GM03348 (cell line): ENCODE measurements at regions not wholly inside any gene's neighbourhood (a gene's known extent, or its start where the extent isn't known, plus 50 kb on each side); places are given as distances from the start of the nearest gene placed in this dataset.

Source experiments
- DNase-seq: peaks from one replicate; pipeline ENCODE4 v3.0.0; 2012; ENCODE audit warnings: low spot score

- no peak for DNase-seq
These were observed 50.3 kb downstream of the PTGR3 start for GRCh38 chr18:75158465-75159237.

DNA sequence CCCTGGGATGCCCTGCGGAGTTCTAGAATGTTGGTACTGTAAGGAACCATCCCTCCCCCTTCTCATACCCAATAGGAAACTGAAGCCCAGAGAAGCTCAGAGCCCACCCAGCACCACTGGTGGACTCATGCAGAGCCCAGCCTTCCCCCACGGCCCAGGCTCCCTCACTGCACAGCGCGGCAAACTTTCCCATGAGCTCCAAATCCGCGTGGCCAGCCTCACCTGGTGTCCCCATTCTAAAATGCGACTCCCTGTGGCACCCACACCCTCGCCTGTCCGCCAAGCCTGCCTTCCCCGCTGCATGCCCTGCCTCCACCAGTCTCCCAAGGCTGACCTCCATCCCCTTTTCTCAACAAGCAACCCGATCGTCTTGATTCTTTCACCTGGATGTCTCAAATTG is 51.1 kb downstream of the PTGR3 start:
- no peak for DNase-seq

DNA sequence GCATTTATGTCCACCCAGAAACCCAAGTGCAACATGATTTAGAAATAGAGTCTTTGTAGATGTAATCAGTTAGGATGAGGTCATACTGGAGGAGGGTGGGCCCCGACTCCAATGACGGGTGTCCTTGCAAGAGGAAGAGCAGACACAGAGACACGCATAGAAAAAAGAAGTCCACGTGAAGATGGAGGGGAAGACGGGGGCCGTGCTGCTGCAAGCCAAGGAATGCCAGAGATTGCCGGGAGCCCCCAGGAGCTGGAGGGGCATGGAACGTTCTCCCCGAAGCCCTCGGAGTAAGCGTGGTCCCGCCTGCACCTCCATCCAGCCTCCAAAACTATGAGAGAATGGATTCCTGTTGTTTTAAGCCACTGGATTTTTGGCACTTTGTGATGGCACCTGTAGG is 51.6 kb downstream of the PTGR3 start:
- DNase-seq: no peak

DNA sequence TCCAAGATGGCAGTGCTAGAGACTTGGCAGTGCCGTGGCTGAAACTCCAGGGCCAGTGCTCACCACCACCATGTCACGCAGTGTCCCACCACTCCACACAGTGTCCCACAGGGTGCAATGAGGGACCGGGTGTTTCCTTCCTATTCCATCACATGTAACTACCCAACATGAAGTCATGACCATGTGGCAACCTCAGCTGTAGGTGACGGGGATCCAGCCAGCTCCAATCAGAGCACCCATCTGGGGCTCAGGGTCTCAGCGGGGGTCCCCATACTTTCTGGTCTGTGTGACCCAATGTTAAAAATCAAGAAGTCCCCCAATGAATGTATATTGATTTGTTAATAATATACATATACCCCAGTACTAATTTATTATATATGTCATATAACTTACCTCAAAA is 52.1 kb downstream of the PTGR3 start:
- no peak for DNase-seq

- no peak for DNase-seq
These were observed 52.7 kb downstream of the PTGR3 start for GRCh38 chr18:75156139-75156750.

DNA sequence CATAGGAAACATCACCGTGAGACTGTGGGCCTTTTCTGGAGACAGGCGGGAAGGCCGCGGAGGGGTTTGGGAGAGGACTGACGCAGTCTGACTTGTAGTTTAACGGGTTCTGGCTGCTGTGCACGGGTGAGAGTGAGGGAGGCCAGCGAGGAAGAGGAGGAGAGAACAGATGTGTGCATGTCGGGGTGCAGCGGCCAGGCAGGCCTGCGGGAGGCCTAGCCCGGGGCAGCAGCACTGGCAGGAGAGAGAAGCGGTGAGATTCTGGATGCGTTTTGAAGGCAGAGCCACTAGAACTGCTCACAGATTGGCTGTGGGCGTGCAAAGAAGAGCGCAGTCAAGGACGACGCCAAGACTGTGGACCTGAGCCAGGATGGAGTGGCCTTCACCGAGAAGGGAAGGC is 53.9 kb downstream of the PTGR3 start:
- no peak for DNase-seq

DNA sequence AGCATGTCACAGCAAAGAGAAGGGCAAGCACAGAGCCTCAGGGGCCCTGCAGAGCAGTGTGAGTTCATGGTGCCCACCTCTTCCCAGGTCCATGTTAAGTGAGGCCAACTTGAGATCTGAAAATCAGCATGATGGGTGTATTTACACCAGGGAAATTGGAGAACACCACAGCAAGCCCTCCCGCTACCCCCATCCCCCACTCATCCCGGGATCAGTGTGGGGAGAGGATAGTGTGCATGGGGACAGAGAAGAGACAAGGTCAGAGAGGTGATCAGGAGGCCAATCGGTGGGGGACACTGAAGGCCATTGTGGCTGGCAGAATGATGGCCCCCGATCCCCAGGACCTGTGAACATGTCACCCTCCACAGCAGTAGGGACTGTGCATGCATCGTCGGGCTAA is 54.7 kb downstream of the PTGR3 start:
- no peak for DNase-seq

DNA sequence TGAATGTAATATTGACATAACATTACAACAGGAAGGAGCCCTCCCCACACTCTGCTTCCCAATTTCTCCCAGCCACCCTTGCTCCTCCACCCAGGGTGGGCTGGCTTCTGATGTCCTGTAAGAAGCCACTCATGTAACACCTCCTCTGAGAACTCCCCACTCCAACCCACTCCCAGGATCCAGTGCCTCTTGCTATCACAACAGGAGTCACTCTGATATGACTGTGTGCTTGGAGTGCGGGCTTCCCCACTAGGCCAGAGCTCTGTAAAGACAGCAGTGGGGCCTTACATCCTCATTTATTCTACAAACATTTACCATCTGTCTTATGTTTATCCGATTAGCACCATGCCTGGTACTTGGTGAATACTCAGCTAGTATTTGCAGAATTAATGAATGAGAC is 65.1 kb downstream of the PTGR3 start:
- no peak for DNase-seq

- no peak for DNase-seq
These were observed 66.3 kb downstream of the PTGR3 start for GRCh38 chr18:75142677-75143076.

DNA sequence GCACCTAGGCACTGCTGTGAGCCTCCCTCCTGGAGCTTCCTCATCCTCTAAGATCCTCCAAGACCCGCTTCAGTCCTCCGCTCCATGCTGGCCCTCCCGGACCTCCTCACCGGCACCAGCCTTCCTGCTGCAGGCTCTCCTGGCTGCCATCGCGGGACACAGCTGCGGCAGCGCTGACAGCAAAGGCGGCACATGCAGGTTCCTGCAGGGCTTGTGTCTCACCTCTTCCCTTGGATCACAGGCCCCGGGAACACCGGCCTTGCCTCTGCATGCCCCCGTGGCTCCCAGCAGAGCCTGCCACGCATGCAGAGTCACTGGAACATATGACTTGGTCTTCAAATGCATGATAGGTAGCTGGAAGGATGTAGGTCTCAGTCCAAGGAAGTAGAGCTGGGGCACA is 67.2 kb downstream of the PTGR3 start:
- no peak for DNase-seq

- DNase-seq: no peak
These were observed 67.8 kb downstream of the PTGR3 start for GRCh38 chr18:75141166-75141565.

DNA sequence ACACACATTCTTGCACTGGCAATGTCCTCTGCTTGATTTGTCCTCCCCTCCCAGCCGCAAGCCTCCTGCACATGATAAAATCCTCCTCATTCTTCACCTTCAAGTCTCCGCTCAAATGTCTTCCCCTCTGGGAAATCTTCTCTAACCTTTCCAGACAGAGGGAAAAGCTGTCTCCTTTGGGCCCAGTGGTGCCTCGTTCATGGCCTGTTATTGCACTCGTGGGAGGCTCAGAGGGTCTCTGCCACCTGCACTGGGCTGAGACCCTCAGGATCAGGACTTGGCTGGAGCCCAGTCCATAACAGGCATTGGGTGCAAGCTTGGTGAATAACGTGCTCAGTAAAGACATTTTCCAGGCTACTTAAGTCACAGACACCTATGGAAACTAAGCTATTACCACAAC is 68.6 kb downstream of the PTGR3 start:
- no peak for DNase-seq

DNA sequence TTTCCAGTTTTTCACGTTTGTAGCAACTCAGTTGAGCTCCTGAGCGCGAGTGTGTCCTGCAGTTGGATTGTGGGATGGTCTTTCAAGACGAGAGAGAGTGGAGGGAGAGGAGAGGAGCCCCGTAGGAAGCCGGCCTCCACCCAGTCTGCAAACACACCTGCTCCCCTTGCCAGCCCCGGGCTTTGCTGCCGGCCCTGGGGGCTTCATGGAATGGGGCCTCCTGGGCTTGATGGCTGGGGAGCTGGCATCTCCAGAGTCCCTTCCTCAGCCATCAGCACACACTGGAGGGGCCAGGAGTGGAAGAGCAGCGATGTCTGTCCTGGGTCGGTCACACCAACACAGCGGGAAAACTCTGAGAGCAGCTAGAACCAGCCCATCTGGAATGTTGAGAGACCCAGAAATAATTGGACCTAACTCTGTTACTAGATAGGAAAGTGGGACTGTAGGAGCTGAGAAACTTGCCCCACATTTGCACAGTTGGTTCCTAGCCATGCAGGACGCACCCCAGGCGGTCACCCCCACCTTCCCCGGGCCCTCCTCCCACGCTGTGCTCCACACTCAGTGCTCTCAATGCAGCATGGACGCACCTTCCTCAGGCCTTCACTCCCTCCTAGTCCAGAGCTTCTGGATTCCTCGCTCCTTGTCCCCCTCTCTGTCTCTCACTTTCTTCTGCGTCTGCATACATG is 69.6 kb downstream of the PTGR3 start:
- no peak for DNase-seq

DNA sequence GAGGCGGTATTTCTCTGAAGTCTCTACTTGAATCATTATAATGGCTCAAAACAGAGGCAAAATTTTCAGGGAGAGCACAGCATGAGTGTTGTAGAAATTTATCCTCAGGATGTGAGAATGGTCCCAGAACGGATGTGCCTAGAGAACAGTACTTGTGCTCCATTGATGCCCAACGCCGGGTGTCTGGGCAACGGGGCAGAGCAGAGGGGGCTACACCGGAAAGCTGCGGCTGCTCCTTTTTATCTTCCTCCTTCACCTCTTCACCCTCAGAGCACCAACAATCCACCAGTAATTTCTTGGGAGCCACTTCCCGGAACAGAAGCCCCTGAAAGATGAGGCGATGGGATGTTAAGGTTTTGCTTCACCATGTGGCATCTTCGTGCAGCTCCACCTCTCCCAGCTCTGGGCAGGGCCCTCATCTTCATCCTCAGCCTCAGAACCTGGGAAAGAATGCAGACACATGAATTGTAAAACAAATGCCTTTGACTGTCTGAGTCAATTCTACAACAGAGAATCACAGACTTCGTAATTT is 71.5 kb downstream of the PTGR3 start:
- DNase-seq: no peak

DNA sequence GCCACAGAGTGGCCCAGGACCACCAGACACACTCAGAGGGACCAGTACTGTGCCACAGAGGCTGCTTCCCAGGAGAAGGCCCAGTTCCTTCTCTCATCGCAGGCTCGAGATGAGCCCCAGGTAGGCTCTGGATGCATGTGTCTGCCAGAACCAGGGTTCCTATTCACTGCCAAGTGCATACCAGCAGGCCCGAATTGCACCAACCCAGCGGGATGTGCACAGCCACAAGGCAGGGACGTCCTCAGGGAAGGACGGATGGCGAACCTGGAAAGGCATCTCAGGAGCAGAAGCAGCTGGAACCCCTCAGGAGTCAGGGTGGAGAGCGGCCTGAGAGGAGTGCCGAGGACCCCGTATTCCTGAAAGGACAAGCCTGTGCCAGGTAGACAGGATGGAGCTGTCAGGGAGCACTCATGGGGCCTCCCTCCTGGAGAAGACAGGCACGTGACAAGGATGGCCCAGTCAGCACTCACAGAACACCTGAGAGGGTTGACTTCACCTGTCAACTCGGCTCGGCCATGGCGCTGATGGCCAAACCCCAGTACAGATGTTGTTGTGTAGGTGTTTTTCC is 73.7 kb downstream of the PTGR3 start:
- no peak for DNase-seq

GRCh38 chr18:75134611-75134975 is 74.3 kb downstream of the PTGR3 start:
- DNase-seq: no peak

- DNase-seq: no peak
These were observed 75.0 kb downstream of the PTGR3 start for GRCh38 chr18:75133721-75134610.

DNA sequence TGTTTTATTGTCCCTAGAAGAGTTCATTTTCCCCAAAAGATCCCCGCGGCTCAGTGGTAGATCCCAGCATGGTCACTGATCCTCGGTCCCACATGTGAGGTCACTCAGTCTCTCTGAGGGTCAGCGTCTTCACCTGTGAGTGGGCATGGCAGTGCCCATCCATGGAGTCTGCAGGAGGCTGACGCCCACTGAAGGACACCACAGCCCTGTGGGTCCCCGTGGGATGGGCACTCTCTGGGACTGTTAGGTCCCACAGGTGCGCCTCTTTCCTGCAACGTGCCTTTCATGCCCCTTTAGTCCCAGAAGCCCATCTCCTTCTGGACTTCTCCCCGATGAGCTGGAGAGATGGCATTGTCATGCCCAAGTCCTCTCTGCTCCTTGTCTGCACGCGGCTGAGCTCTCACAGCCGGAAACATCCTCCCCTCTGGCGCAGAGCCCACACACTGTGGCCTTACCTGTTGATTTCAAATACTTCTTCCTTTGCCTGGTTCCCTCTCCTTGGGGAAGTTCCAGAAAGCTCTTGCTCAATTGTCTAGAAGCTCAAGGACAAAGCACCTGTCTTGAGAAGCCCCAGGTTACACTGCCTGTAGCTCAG is 75.9 kb downstream of the PTGR3 start:
- DNase-seq: no peak

- DNase-seq: no peak
These were observed 76.7 kb downstream of the PTGR3 start for GRCh38 chr18:75132098-75132870.

- no peak for DNase-seq
These were observed 77.4 kb downstream of the PTGR3 start for GRCh38 chr18:75131381-75132000.
